ENCODE measurements at regions not wholly inside any gene's neighbourhood (a gene's known extent, or its start where the extent isn't known, plus 50 kb on each side); places are given as distances from the start of the nearest gene placed in this dataset.

DNA sequence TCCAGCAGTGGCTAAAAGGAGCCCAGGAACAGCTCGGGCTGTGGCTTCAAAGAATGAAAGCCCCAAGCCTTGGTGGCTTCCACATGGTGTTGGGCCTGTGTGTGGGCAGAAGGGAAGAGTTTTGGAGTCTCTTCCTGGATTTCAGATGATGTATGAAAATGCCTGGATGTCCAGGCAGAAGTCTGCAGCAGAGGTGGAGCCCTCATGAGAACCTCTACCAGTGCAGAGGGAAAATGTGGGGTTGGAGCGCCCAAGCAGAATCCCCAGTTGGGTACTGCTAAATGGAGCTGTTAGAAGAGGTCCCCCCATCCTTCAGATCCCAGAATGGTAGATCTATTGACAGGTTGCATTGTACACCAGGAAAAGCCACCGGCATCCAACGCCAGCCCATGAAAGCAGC is 412.1 kb downstream of the TDRD15 start:
- Histone ChIP-seq H3K4me1 (no peaks in the 10 kb centered on the region), H3K36me3 (ENCODE audit: insufficient read depth in 1 of 2, low read depth in 1 of 2) (no peaks in the 10 kb centered on the region), H3K9me3 (peaks cover 8% of the 10 kb centered on the region), H3K4me3 (no peak overlapping the region), H3K27me3 (ENCODE audit: insufficient read depth in 3 of 3, low read length in 2 of 3) (no peaks in the 10 kb centered on the region), H3K27ac (no peak overlapping the region)
- intact Hi-C loops (cut with DNase I): no loop called here
- DNase-seq (no peak), ATAC-seq (no peak)
- WGBS, 3 donors: 59 to 70% (median 62%) methylated on average over 4 of the region's 4 CpGs
- TF ChIP-seq, protein P1, sequence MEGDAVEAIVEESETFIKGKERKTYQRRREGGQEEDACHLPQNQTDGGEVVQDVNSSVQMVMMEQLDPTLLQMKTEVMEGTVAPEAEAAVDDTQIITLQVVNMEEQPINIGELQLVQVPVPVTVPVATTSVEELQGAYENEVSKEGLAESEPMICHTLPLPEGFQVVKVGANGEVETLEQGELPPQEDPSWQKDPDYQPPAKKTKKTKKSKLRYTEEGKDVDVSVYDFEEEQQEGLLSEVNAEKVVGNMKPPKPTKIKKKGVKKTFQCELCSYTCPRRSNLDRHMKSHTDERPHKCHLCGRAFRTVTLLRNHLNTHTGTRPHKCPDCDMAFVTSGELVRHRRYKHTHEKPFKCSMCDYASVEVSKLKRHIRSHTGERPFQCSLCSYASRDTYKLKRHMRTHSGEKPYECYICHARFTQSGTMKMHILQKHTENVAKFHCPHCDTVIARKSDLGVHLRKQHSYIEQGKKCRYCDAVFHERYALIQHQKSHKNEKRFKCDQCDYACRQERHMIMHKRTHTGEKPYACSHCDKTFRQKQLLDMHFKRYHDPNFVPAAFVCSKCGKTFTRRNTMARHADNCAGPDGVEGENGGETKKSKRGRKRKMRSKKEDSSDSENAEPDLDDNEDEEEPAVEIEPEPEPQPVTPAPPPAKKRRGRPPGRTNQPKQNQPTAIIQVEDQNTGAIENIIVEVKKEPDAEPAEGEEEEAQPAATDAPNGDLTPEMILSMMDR (IDR thresholded peaks at IDR 0.05): no peak

DNA sequence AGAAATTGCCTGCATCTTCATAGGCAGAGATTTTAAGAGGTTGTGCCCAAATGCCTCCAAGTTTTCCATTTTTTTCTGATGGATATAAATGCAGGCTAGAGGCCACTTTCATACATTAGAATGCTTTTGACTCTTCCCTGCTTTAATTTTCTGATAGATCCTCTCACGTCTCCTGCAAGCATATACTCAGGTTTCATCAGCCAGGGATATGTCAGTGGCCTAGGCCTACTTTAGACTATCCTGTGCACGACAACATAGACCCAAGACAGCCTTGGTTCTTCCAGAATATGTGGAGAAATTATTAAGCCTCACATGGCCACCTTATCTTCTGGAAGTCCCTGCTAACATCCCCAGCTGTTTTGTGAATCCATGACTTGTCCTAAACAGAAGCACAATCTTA is 415.9 kb downstream of the TDRD15 start:
- Histone ChIP-seq H3K27me3 (ENCODE audit: insufficient read depth in 3 of 3, low read length in 2 of 3) (no peaks in the 10 kb centered on the region), H3K4me3 (no peak overlapping the region), H3K4me1 (no peaks in the 10 kb centered on the region), H3K36me3 (ENCODE audit: insufficient read depth in 1 of 2, low read depth in 1 of 2) (no peaks in the 10 kb centered on the region), H3K27ac (no peak overlapping the region), H3K9me3 (peaks cover 8% of the 10 kb centered on the region)
- TF ChIP-seq, protein P1 (IDR thresholded peaks at IDR 0.05): no peak
- intact Hi-C loops (cut with DNase I): no loop called here
- ATAC-seq (no peak), DNase-seq (no peak)
- WGBS, 3 donors: 66 to 76% (median 73%) methylated on average over 2 of the region's 2 CpGs

DNA sequence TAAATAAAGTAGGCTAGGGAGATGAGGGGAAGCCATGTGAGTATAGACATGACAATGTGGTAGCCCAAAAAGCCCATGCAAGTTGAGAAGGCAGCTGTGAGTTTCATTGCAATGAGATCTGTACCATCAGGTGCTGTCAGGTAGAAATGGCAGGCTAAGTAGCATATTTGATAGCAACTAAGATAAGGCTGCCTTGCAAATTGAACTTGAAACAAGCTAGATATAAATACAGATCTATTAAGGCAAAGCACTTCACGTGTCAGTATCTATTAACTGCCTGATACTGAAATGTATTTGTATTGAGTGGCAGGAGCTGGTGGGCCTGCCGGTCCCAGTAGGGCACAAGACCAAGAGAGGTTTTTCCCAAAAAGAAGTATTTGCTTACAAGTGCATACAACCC is 419.9 kb downstream of the TDRD15 start:
- ATAC-seq: no peak
- no peaks in the 10 kb centered on the region for H3K36me3 ChIP-seq (ENCODE audit: insufficient read depth in 1 of 2, low read depth in 1 of 2)
- DNase-seq: no peak
- TF ChIP-seq, protein P1 (IDR thresholded peaks at IDR 0.05): no peak
- no peaks in the 10 kb centered on the region for H3K27me3 ChIP-seq (ENCODE audit: insufficient read depth in 3 of 3, low read length in 2 of 3)
- WGBS, 3 donors: 67 to 75% (median 69%) methylated on average over 2 of the region's 2 CpGs
- no peak overlapping the region for H3K4me3 ChIP-seq
- no peaks in the 10 kb centered on the region for H3K4me1 ChIP-seq
- no peak overlapping the region for H3K27ac ChIP-seq
- intact Hi-C loops (cut with DNase I): no loop called here
- no peaks in the 10 kb centered on the region for H3K9me3 ChIP-seq

DNA sequence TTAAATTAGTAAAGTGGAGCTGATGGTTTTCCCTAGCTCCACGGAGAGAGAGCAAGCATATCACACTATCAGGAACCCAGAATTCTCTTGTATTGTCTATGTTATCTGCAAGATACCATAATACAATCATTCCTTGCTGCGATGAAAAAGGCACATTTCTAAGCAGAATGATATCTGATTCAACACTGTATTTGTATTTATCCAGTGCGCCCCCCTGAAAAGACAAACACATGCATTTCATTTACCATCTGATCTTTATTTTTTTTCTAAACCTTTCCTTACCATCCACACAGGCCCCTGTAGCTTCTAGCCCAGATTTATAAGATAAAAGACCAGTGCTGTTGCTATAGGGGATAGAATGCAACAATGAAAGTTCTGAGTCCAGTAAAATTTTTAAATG is 420.6 kb downstream of the TDRD15 start:
- H3K4me3 ChIP-seq: no peak overlapping the region
- H3K9me3 ChIP-seq: no peaks in the 10 kb centered on the region
- intact Hi-C loops (cut with DNase I): no loop called here
- TF ChIP-seq, protein P1 (IDR thresholded peaks at IDR 0.05): no peak
- DNase-seq (no peak), ATAC-seq (no peak)
- no peaks in the 10 kb centered on the region for H3K4me1 ChIP-seq
- H3K27me3 ChIP-seq (ENCODE audit: insufficient read depth in 3 of 3, low read length in 2 of 3): no peaks in the 10 kb centered on the region
- no peaks in the 10 kb centered on the region for H3K36me3 ChIP-seq (ENCODE audit: insufficient read depth in 1 of 2, low read depth in 1 of 2)
- 82 to 87% (median 82%) methylated on average over 3 of the region's 3 CpGs for WGBS, 3 donors
- H3K27ac ChIP-seq: no peak overlapping the region

DNA sequence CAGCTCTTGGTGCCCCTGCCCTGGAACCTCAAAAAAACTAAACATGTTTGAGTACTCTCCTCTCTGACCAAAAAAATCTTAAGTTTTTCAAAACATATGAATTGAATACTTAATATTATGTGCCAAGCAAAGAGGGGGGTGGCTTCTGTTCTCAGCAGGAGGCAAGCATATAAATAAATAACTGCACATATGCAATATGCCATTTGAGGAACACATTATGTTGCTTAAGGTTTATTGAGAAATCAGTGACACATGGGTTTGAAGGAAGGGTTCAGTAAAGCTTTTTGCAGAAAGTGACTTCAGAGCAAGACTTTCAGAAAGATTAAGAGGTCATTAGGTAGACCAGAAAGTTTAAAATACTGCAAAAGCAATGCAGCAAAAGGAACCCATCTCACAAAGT is 429.2 kb downstream of the TDRD15 start:
- Histone ChIP-seq H3K27me3 (ENCODE audit: insufficient read depth in 3 of 3, low read length in 2 of 3) (no peaks in the 10 kb centered on the region), H3K9me3 (no peaks in the 10 kb centered on the region), H3K36me3 (ENCODE audit: insufficient read depth in 1 of 2, low read depth in 1 of 2) (no peaks in the 10 kb centered on the region), H3K27ac (no peak overlapping the region), H3K4me1 (no peaks in the 10 kb centered on the region), H3K4me3 (no peak overlapping the region)
- DNase-seq (no peak), ATAC-seq (no peak)
- intact Hi-C loops (cut with DNase I): no loop called here
- TF ChIP-seq, protein P1 (IDR thresholded peaks at IDR 0.05): no peak

Data from psoas muscle (tissue), 7 donors.